HL-60 (cell line): ENCODE measurements at regions not wholly inside any gene's neighbourhood (a gene's known extent, or its start where the extent isn't known, plus 50 kb on each side); places are given as distances from the start of the nearest gene placed in this dataset.

ENCODE experiments used
- DNase-seq, 2 experiments: peaks; one replicate each; pipeline ENCODE4 v3.0.0-alpha.2; 2010 to 2020; ENCODE audit warnings: low read depth in 1 of 2, low spot score in 1 of 2
- H3K27ac ChIP-seq: fragments of 250-450 bp; sonication (Bioruptor Pico); replicated peaks from 2 replicates; pipeline ENCODE4 v1.5.1; 2020; ENCODE audit warnings: mild to moderate bottlenecking, moderate library complexity
- H3K27me3 ChIP-seq: fragments of 250-450 bp; sonication (Bioruptor Pico); 2 replicates; pipeline ENCODE4 v1.5.1; 2021; ENCODE audit warnings: mild to moderate bottlenecking, moderate library complexity; ENCODE audit not compliant: insufficient read depth, poor library complexity, severe bottlenecking
- H3K4me3 ChIP-seq: replicated peaks from 2 replicates; pipeline ENCODE4 v1.5.1; 2011; ENCODE audit warnings: mild to moderate bottlenecking, control low read depth, low read length; ENCODE audit not compliant: insufficient read depth
- CTCF ChIP-seq: IDR thresholded peaks from one replicate; pipeline ENCODE4 v1.5.1; 2011; ENCODE audit warnings: low read length, control low read depth, inconsistent platforms; ENCODE audit not compliant: insufficient read depth
- GABPA ChIP-seq: IDR thresholded peaks from 2 replicates; pipeline ENCODE4 v1.6.1; 2012; ENCODE audit warnings: low read depth
- POLR2AphosphoS5 ChIP-seq: IDR thresholded peaks from 2 replicates; pipeline ENCODE4 v1.6.1; 2012; ENCODE audit warnings: low read depth
- REST ChIP-seq: IDR thresholded peaks from 2 replicates; pipeline ENCODE4 v1.6.1; 2012; ENCODE audit warnings: low read depth; ENCODE audit not compliant: insufficient replicate concordance
- SPI1 ChIP-seq: IDR thresholded peaks from 2 replicates; pipeline ENCODE4 v1.6.1; 2012; ENCODE audit warnings: low read depth, mild to moderate bottlenecking, borderline replicate concordance

- Histone ChIP-seq H3K4me3 (no peak overlapping the region), H3K27me3 (no peaks in the 10 kb centered on the region), H3K27ac (no peak overlapping the region)
- DNase-seq = no peak
- TF ChIP-seq CTCF (no peak), REST (no peak)
Observed at GRCh38 chr1:83029916-83030315, 969.0 kb downstream of the TTLL7 start.

- no peaks in the 10 kb centered on the region for H3K27me3 ChIP-seq
Observed at GRCh38 chr1:83029050-83029449, 969.9 kb downstream of the TTLL7 start.

GRCh38 chr1:83028467-83028866 is 970.5 kb downstream of the TTLL7 start:
- TF ChIP-seq REST (no peak), POLR2AphosphoS5 (no peak), SPI1 (no peak), GABPA (no peak), CTCF (no peak)
- no peak overlapping the region for H3K27ac ChIP-seq
- H3K4me3 ChIP-seq = no peak overlapping the region
- no peaks in the 10 kb centered on the region for H3K27me3 ChIP-seq
- DNase-seq = no peak

More at GRCh38 chr1:83029050-83029449, 969.9 kb downstream of the TTLL7 start:
- H3K4me3 ChIP-seq = no peak overlapping the region
- no peak for DNase-seq
- TF ChIP-seq CTCF = no peak
- TF ChIP-seq POLR2AphosphoS5 = no peak
- TF ChIP-seq SPI1 = no peak
- TF ChIP-seq GABPA = no peak
- TF ChIP-seq REST = no peak
- no peak overlapping the region for H3K27ac ChIP-seq
